ENCODE measurements at regions not wholly inside any gene's neighbourhood (a gene's known extent, or its start where the extent isn't known, plus 50 kb on each side); places are given as distances from the start of the nearest gene placed in this dataset.
"Not testable (repeated sequence)": the region's sequence is repeated elsewhere in the genome, so short reads cannot be mapped to it uniquely, and the experiment has no call there.

DNA sequence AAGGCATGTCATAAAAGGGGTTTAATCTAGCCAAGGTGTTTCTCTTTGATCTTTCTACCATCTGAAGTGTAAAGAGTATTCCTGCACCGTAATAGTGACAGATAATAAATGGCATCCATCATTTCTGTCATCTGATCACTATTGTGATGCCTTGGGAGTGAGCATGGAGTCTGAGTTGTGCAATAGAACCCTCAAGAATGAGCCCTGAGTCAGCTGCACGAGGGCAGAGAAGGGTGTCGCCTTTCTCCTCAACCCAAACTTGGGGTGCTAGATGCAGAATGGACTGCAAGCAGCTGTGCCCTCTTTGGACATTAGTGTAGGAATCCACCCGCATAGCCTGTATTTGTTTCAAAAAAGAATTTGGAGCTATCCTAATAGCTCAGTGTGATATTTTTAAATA lies 115.2 kb downstream of the ZNF37A start:
- no peaks in the 10 kb centered on the region for H3K36me3 ChIP-seq (ENCODE audit: control insufficient read depth in 2 of 2, extremely low read depth in 1 of 2, insufficient read depth in 2 of 2, low read length in 2 of 2)
- ChIA-PET POLR2A (no interaction called here), CTCF (no interaction called here)
- H3K4me1 ChIP-seq (ENCODE audit: control insufficient read depth, extremely low read depth, insufficient read depth, low read length) = no peaks in the 10 kb centered on the region
- no peaks in the 10 kb centered on the region for H3K9me3 ChIP-seq (replicated peaks; ENCODE audit: control insufficient read depth, insufficient read depth, low read length)
- DNase-seq (ENCODE audit: low read depth, low spot score) = no peak
- dilution Hi-C loops (cut with MboI; ENCODE audit: extremely low pct_ligation_motif_present, low sequenced_read_pairs) (no loop called here), intact Hi-C loops (cut with micrococcal nuclease) (no loop called here)
- H3K4me3 ChIP-seq (replicated peaks in 1 of 3; ENCODE audit: insufficient read depth in 1 of 3, low read depth in 1 of 3, low read length in 3 of 3) = no peak overlapping the region
- no peaks in the 10 kb centered on the region for H4K20me1 ChIP-seq (replicated peaks; ENCODE audit: control insufficient read depth, extremely low read depth, insufficient read depth, low read length)
- BruUV-seq (replicated peaks) = no TSS peak
- H3K4me2 ChIP-seq (ENCODE audit: insufficient read depth, low read length) = no peak overlapping the region
- FAIRE-seq = no peak
- no peaks in the 10 kb centered on the region for H3K9me1 ChIP-seq (replicated peaks; ENCODE audit: control insufficient read depth, extremely low read depth, insufficient read depth, low read length)
- no peak overlapping the region for H3K27ac ChIP-seq (ENCODE audit: insufficient read depth, low read depth, low read length)
- no peak overlapping the region for H3K9ac ChIP-seq (replicated peaks; ENCODE audit: extremely low read depth, insufficient read depth, low read length)
- no peak for TF ChIP-seq EZH2 (IDR thresholded peaks at IDR 0.05; ENCODE audit: borderline replicate concordance, low read depth, low read length, severe bottlenecking)
- no peak for TF ChIP-seq MYC (IDR thresholded peaks at IDR 0.05; ENCODE audit: low read depth, low read length)
- no peak for TF ChIP-seq POLR2AphosphoS5 (IDR thresholded peaks at IDR 0.05; ENCODE audit: insufficient read depth, low read depth, low read length)
- TF ChIP-seq GATA2 (IDR thresholded peaks at IDR 0.05; ENCODE audit: insufficient read depth, insufficient read length, low read depth, low read length) = no peak
- TF ChIP-seq FOS (IDR thresholded peaks at IDR 0.05; ENCODE audit: borderline replicate concordance, insufficient read depth, low read length) = no peak
- no peak for TF ChIP-seq POLR2A (IDR thresholded peaks at IDR 0.05; ENCODE audit: low read depth, low read length)
- TF ChIP-seq, protein P1, sequence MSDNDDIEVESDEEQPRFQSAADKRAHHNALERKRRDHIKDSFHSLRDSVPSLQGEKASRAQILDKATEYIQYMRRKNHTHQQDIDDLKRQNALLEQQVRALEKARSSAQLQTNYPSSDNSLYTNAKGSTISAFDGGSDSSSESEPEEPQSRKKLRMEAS (IDR thresholded peaks at IDR 0.05; ENCODE audit: insufficient read depth, insufficient read length) = no peak
- no peak for TF ChIP-seq JUN (IDR thresholded peaks at IDR 0.05; ENCODE audit: borderline replicate concordance, insufficient read depth, insufficient read length, low read depth)
- TF ChIP-seq, protein P2, sequence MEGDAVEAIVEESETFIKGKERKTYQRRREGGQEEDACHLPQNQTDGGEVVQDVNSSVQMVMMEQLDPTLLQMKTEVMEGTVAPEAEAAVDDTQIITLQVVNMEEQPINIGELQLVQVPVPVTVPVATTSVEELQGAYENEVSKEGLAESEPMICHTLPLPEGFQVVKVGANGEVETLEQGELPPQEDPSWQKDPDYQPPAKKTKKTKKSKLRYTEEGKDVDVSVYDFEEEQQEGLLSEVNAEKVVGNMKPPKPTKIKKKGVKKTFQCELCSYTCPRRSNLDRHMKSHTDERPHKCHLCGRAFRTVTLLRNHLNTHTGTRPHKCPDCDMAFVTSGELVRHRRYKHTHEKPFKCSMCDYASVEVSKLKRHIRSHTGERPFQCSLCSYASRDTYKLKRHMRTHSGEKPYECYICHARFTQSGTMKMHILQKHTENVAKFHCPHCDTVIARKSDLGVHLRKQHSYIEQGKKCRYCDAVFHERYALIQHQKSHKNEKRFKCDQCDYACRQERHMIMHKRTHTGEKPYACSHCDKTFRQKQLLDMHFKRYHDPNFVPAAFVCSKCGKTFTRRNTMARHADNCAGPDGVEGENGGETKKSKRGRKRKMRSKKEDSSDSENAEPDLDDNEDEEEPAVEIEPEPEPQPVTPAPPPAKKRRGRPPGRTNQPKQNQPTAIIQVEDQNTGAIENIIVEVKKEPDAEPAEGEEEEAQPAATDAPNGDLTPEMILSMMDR (IDR thresholded peaks at IDR 0.05; ENCODE audit: extremely low read depth in 1 of 2, insufficient read depth in 1 of 2, low read depth in 1 of 2, low read length in 2 of 2) = no peak
- no peak overlapping the region for H2AFZ ChIP-seq (ENCODE audit: low read depth, low read length)
- no peaks in the 10 kb centered on the region for H3K79me2 ChIP-seq (ENCODE audit: control insufficient read depth, insufficient read depth, low read length)
- no peaks in the 10 kb centered on the region for H3K27me3 ChIP-seq (ENCODE audit: control insufficient read depth in 2 of 2, insufficient read depth in 2 of 2, low read length in 2 of 2)

DNA sequence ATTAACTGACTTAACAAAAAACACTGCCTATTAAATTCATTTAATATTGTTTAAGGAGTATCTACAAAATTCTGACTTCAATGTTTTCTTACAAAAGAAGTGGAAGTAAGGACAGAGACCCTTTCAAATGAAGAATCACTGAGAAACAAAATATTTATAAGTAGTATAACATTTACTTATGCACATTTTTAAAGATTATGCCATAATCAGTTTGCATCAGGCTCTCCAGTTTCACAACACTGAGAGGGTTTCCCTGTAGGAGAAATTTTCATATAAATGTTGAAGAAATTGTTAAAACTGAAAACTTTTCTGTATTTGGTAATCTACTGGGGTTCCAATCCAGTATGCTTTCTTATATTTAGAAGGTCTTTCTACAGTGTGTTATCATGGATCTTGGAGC lies 115.6 kb downstream of the ZNF37A start:
- H4K20me1 ChIP-seq (replicated peaks; ENCODE audit: control insufficient read depth, extremely low read depth, insufficient read depth, low read length); H3K9me1 ChIP-seq (replicated peaks; ENCODE audit: control insufficient read depth, extremely low read depth, insufficient read depth, low read length); FAIRE-seq; dilution Hi-C loops (cut with MboI; ENCODE audit: extremely low pct_ligation_motif_present, low sequenced_read_pairs); H3K27me3 ChIP-seq (ENCODE audit: control insufficient read depth in 2 of 2, insufficient read depth in 2 of 2, low read length in 2 of 2); H3K4me2 ChIP-seq (ENCODE audit: insufficient read depth, low read length); H3K9ac ChIP-seq (replicated peaks; ENCODE audit: extremely low read depth, insufficient read depth, low read length); H3K9me3 ChIP-seq (replicated peaks; ENCODE audit: control insufficient read depth, insufficient read depth, low read length); H3K36me3 ChIP-seq (ENCODE audit: control insufficient read depth in 2 of 2, extremely low read depth in 1 of 2, insufficient read depth in 2 of 2, low read length in 2 of 2); H3K79me2 ChIP-seq (ENCODE audit: control insufficient read depth, insufficient read depth, low read length); H3K27ac ChIP-seq (ENCODE audit: insufficient read depth, low read depth, low read length); H2AFZ ChIP-seq (ENCODE audit: low read depth, low read length); H3K4me3 ChIP-seq (replicated peaks in 1 of 3; ENCODE audit: insufficient read depth in 1 of 3, low read depth in 1 of 3, low read length in 3 of 3); CTCF ChIA-PET; POLR2A ChIA-PET; DNase-seq (ENCODE audit: low read depth, low spot score); BruUV-seq (replicated peaks); intact Hi-C loops (cut with micrococcal nuclease); H3K4me1 ChIP-seq (ENCODE audit: control insufficient read depth, extremely low read depth, insufficient read depth, low read length): not testable (repeated sequence)

Data from endothelial cell of umbilical vein (primary cell).